OCI-LY7 (cell line): ENCODE measurements at regions not wholly inside any gene's neighbourhood (a gene's known extent, or its start where the extent isn't known, plus 50 kb on each side); places are given as distances from the start of the nearest gene placed in this dataset.

Source experiments
- BruUV-seq: library from RNA; stranded (reverse); fragments of 400-500 nt; replicated peaks from 2 replicates; lab custom pipeline; 2021; lab: Mats Ljungman, UMichigan
- CTCF ChIA-PET: fragments of 300-600 bp; sonication (Branson Sonifier 250); formaldehyde crosslinking; loops from one replicate; lab custom pipeline; 2022; ENCODE audit warnings: antibody characterized with exemption; ENCODE audit not compliant: unreplicated experiment; lab: Charles Lee
- POLR2A ChIA-PET: fragments of 300-600 bp; sonication (Branson Sonifier 250); formaldehyde crosslinking; loops from one replicate; lab custom pipeline; 2022; ENCODE audit warnings: antibody characterized with exemption; lab: Charles Lee
- DNase-seq: peaks from one replicate; pipeline ENCODE4 v3.0.0-alpha.2; 2015; ENCODE audit warnings: low spot score
- H2AFZ ChIP-seq: fragments of 200-600 bp; sonication (generic), shearing (Covaris generic); 2 replicates; pipeline ENCODE4 v1.6.1; 2014; ENCODE audit warnings: mild to moderate bottlenecking, antibody characterized with exemption, low read length, moderate library complexity
- H3K27ac ChIP-seq: fragments of 200-600 bp; sonication (generic); 2 replicates; pipeline ENCODE4 v1.5.1; 2014; ENCODE audit warnings: mixed run types, low read depth, mild to moderate bottlenecking, moderate library complexity, low read length, inconsistent platforms; ENCODE audit not compliant: poor library complexity, severe bottlenecking
- H3K36me3 ChIP-seq: fragments of 200-600 bp; sonication (generic); 2 replicates; pipeline ENCODE4 v1.6.1; 2014; ENCODE audit warnings: mild to moderate bottlenecking, antibody characterized with exemption, low read length, moderate library complexity, mixed read lengths; ENCODE audit not compliant: insufficient read depth
- H3K4me1 ChIP-seq: fragments of 200-600 bp; sonication (generic); 2 replicates; pipeline ENCODE4 v1.5.1; 2014; ENCODE audit warnings: mild to moderate bottlenecking, low read length; ENCODE audit not compliant: insufficient read depth, poor library complexity, severe bottlenecking
- H3K4me2 ChIP-seq: fragments of 200-600 bp; sonication (generic); 2 replicates; pipeline ENCODE4 v1.6.1; 2014; ENCODE audit warnings: mild to moderate bottlenecking, low read length
- H3K4me3 ChIP-seq: fragments of 200-600 bp; sonication (generic); 2 replicates; pipeline ENCODE4 v1.5.1; 2014; ENCODE audit warnings: mild to moderate bottlenecking, low read depth, low read length; ENCODE audit not compliant: poor library complexity, severe bottlenecking
- H3K79me2 ChIP-seq: fragments of 200-600 bp; sonication (generic); 2 replicates; pipeline ENCODE4 v1.6.1; 2016; ENCODE audit warnings: low read depth, mild to moderate bottlenecking, low read length, moderate library complexity, mixed read lengths; ENCODE audit not compliant: insufficient read depth
- H3K9me2 ChIP-seq: fragments of 200-600 bp; sonication (generic); 2 replicates; pipeline ENCODE4 v1.6.1; 2016; ENCODE audit warnings: mild to moderate bottlenecking, low read length, mixed read lengths; ENCODE audit not compliant: insufficient read depth
- H3K9me3 ChIP-seq: fragments of 200-600 bp; sonication (generic); 2 replicates; pipeline ENCODE4 v1.6.1; 2014; ENCODE audit warnings: mild to moderate bottlenecking, mixed run types, low read length, mixed read lengths
- H4K20me1 ChIP-seq: fragments of 200-600 bp; sonication (generic); 2 replicates; pipeline ENCODE4 v1.6.1; 2014; ENCODE audit warnings: mild to moderate bottlenecking, antibody characterized with exemption, low read length, moderate library complexity, mixed read lengths; ENCODE audit not compliant: insufficient read depth
- EZH2phosphoT487 ChIP-seq: fragments of 200-600 bp; sonication (generic); IDR thresholded peaks from 2 replicates; pipeline ENCODE4 v1.6.1; 2018; ENCODE audit warnings: low read depth, borderline replicate concordance, mild to moderate bottlenecking, mixed run types, antibody characterized with exemption, low read length, moderate library complexity, mixed read lengths
- intact Hi-C: fragments of 100-400 bp; cut with micrococcal nuclease; formaldehyde crosslinking; loops from one replicate; pipeline ENCODE4 v1.10.0; 2022; ENCODE audit not compliant: unreplicated experiment
- TF ChIP-seq, protein P1 (sequence below): fragments of 200-600 bp; sonication (generic); conservative IDR thresholded peaks from 2 replicates; pipeline ENCODE4 v1.5.1; 2014; ENCODE audit warnings: mild to moderate bottlenecking, antibody characterized with exemption, low read length, moderate library complexity, mixed read lengths

DNA sequence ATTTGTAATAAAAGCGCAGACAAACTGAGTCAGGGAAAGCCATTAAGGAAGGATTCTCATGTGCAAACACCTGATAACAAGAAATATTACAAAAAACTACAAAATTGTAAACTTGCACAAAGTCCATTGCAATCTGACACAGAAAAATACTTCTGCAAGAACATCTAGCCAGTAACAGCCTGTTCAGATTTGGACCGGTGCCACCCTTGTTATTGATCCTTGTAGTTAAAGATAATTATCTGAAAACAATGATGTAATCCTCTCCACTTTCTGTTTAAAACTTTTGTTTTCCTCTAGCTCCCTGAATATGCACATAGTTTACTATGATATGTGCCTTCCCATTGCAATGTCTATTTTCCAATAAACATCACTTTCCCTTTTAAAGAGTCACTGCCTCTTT, 1090.2 kb downstream of the PLOD2 start:
- H3K9me3 ChIP-seq = no peaks in the 10 kb centered on the region
- DNase-seq = no peak
- TF ChIP-seq, protein P1, sequence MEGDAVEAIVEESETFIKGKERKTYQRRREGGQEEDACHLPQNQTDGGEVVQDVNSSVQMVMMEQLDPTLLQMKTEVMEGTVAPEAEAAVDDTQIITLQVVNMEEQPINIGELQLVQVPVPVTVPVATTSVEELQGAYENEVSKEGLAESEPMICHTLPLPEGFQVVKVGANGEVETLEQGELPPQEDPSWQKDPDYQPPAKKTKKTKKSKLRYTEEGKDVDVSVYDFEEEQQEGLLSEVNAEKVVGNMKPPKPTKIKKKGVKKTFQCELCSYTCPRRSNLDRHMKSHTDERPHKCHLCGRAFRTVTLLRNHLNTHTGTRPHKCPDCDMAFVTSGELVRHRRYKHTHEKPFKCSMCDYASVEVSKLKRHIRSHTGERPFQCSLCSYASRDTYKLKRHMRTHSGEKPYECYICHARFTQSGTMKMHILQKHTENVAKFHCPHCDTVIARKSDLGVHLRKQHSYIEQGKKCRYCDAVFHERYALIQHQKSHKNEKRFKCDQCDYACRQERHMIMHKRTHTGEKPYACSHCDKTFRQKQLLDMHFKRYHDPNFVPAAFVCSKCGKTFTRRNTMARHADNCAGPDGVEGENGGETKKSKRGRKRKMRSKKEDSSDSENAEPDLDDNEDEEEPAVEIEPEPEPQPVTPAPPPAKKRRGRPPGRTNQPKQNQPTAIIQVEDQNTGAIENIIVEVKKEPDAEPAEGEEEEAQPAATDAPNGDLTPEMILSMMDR = no peak
- no peak for TF ChIP-seq EZH2phosphoT487
- CTCF ChIA-PET = no interaction called here
- no peaks in the 10 kb centered on the region for H3K36me3 ChIP-seq
- H3K4me2 ChIP-seq = no peak overlapping the region
- POLR2A ChIA-PET = no interaction called here
- no peaks in the 10 kb centered on the region for H3K9me2 ChIP-seq
- no peaks in the 10 kb centered on the region for H3K79me2 ChIP-seq
- no peaks in the 10 kb centered on the region for H3K4me1 ChIP-seq
- H3K4me3 ChIP-seq = no peak overlapping the region
- BruUV-seq = no TSS peak
- H4K20me1 ChIP-seq = no peaks in the 10 kb centered on the region
- intact Hi-C loops = no loop called here
- H3K27ac ChIP-seq = no peak overlapping the region
- H2AFZ ChIP-seq = no peak overlapping the region

DNA sequence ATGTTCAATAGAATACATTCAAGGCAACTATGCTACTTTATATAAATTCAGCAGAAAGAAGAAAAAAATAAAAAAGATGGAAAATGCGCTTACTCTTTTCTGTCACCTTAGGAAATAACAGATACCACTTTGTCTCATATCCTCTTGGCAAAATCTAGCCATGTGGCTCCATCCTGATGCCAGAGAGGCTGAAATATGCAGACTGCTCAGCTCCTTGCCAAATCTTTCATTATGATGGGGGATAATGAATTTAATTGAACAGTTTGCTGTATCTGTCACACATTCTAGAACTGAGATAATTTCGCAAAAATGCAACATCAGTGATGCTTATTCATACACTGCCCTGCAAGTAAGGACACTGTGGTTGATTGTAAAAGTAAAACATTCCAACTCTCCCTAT, 1081.5 kb downstream of the PLOD2 start:
- no peaks in the 10 kb centered on the region for H3K9me2 ChIP-seq
- H3K4me1 ChIP-seq = no peaks in the 10 kb centered on the region
- H3K79me2 ChIP-seq = no peaks in the 10 kb centered on the region
- no peak overlapping the region for H2AFZ ChIP-seq
- POLR2A ChIA-PET = no interaction called here
- intact Hi-C loops = no loop called here
- no peaks in the 10 kb centered on the region for H4K20me1 ChIP-seq
- no peaks in the 10 kb centered on the region for H3K9me3 ChIP-seq
- TF ChIP-seq EZH2phosphoT487 = no peak
- TF ChIP-seq, protein P1 = no peak
- no peaks in the 10 kb centered on the region for H3K36me3 ChIP-seq
- H3K4me3 ChIP-seq = no peak overlapping the region
- no peak overlapping the region for H3K4me2 ChIP-seq
- DNase-seq = no peak
- no TSS peak for BruUV-seq
- no peak overlapping the region for H3K27ac ChIP-seq
- CTCF ChIA-PET = no interaction called here

DNA sequence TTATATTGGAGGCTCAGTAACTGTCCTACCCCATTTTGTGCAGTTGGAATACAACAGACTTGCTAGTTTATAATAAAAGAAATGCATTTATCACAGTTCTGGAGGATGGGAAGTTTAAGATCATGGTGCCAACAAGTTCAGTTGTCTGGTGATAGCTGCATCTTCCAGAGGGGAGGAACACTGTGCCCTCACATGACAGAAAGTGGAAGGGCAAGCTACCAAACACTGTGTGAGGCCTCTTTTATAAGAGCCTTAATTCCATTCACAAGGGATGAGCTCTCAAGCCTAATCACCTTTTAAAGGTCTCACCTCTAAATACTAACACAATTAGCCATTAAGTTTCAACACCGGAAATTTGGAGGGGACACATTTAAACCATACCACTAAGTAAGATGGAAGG, 1073.9 kb downstream of the PLOD2 start:
- Histone ChIP-seq H3K4me2 (no peak overlapping the region), H3K27ac (no peak overlapping the region), H4K20me1 (no peaks in the 10 kb centered on the region), H3K4me1 (no peaks in the 10 kb centered on the region), H3K79me2 (no peaks in the 10 kb centered on the region), H3K9me3 (no peaks in the 10 kb centered on the region), H2AFZ (no peak overlapping the region), H3K36me3 (no peaks in the 10 kb centered on the region), H3K4me3 (no peak overlapping the region), H3K9me2 (no peaks in the 10 kb centered on the region)
- ChIA-PET CTCF (no interaction called here), POLR2A (no interaction called here)
- no TSS peak for BruUV-seq
- TF ChIP-seq, protein P1 = no peak
- intact Hi-C loops = no loop called here
- no peak for DNase-seq
